Endothelial cell of umbilical vein (primary cell): ENCODE measurements at regions not wholly inside any gene's neighbourhood (a gene's known extent, or its start where the extent isn't known, plus 50 kb on each side); places are given as distances from the start of the nearest gene placed in this dataset.

Source experiments
- BruUV-seq: library from RNA; stranded (reverse); fragments of 400-500 nt; replicated peaks from 2 replicates; lab custom pipeline; 2021; lab: Mats Ljungman, UMichigan
- CTCF ChIA-PET: fragments of 300-600, 350-600 bp; sonication (Branson Sonifier 250); formaldehyde crosslinking; loops from one replicate; lab custom pipeline; 2021; ENCODE audit warnings: antibody characterized with exemption, inconsistent platforms; lab: Charles Lee
- POLR2A ChIA-PET: fragments of 300-600, 350-600 bp; sonication (Branson Sonifier 250); formaldehyde crosslinking; loops from one replicate; lab custom pipeline; 2021; ENCODE audit warnings: antibody characterized with exemption, inconsistent platforms; lab: Charles Lee
- DNase-seq: peaks from one replicate; pipeline ENCODE4 v3.0.0-alpha.2; 2011; ENCODE audit warnings: low read depth, low spot score
- FAIRE-seq: peaks from 2 replicates; lab custom pipeline; 2011; peaks lifted over from hg19 to GRCh38; lab: Jason Lieb, UNC
- H2AFZ ChIP-seq: 2 replicates; pipeline ENCODE4 v1.6.0; 2012; ENCODE audit warnings: low read depth, low read length, control low read depth, inconsistent platforms
- H3K27ac ChIP-seq: 2 replicates; pipeline ENCODE4 v1.5.1; 2011; ENCODE audit warnings: low read depth, mild to moderate bottlenecking, control low read depth, low read length, moderate library complexity; ENCODE audit not compliant: insufficient read depth
- H3K27me3 ChIP-seq, 2 experiments: 2 replicates each; pipeline versions ENCODE4 v1.6.0 to v1.6.1; 2011; ENCODE audit warnings: low read length in 2 of 2, mixed read lengths in 1 of 2; ENCODE audit not compliant: control insufficient read depth in 2 of 2, insufficient read depth in 2 of 2
- H3K36me3 ChIP-seq, 2 experiments: 2 replicates in 1 of 2; 3 replicates in 1 of 2; pipeline ENCODE4 v1.5.1; 2011; ENCODE audit warnings: low read length in 2 of 2, mild to moderate bottlenecking in 1 of 2, moderate library complexity in 1 of 2; ENCODE audit not compliant: control insufficient read depth in 2 of 2, insufficient read depth in 2 of 2; ENCODE audit errors: extremely low read depth in 1 of 2
- H3K4me1 ChIP-seq: 3 replicates; pipeline ENCODE4 v1.5.1; 2011; ENCODE audit warnings: mild to moderate bottlenecking, low read length; ENCODE audit not compliant: control insufficient read depth, insufficient read depth; ENCODE audit errors: extremely low read depth
- H3K4me2 ChIP-seq: 2 replicates; pipeline ENCODE4 v1.6.1; 2011; ENCODE audit warnings: low read length, control low read depth, mixed read lengths; ENCODE audit not compliant: insufficient read depth
- H3K4me3 ChIP-seq, 3 experiments: fragments of 200-600 bp in 1 of 3; sonication (generic), shearing (Covaris generic) in 1 of 3; replicated peaks in 1 of 3; 2 replicates each; pipeline ENCODE4 v1.5.1; 2011 to 2016; ENCODE audit warnings: control low read depth in 3 of 3, low read length in 3 of 3, mild to moderate bottlenecking in 2 of 3, inconsistent platforms in 1 of 3, low read depth in 1 of 3, moderate library complexity in 1 of 3; ENCODE audit not compliant: insufficient read depth in 1 of 3
- H3K79me2 ChIP-seq: 2 replicates; pipeline ENCODE4 v1.6.0; 2012; ENCODE audit warnings: low read length, inconsistent platforms; ENCODE audit not compliant: control insufficient read depth, insufficient read depth
- H3K9ac ChIP-seq: replicated peaks from 2 replicates; pipeline ENCODE3; 2011; ENCODE audit warnings: low read length, control low read depth; ENCODE audit not compliant: insufficient read depth; ENCODE audit errors: extremely low read depth
- H3K9me1 ChIP-seq: replicated peaks from 3 replicates; pipeline ENCODE4 v1.6.0; 2011; ENCODE audit warnings: mild to moderate bottlenecking, low read length; ENCODE audit not compliant: control insufficient read depth, insufficient read depth; ENCODE audit errors: extremely low read depth
- H3K9me3 ChIP-seq: replicated peaks from 2 replicates; pipeline ENCODE4 v1.5.1; 2012; ENCODE audit warnings: low read length, inconsistent platforms; ENCODE audit not compliant: control insufficient read depth, insufficient read depth
- H4K20me1 ChIP-seq: replicated peaks from 2 replicates; pipeline ENCODE3; 2011; ENCODE audit warnings: mild to moderate bottlenecking, low read length; ENCODE audit not compliant: control insufficient read depth, insufficient read depth; ENCODE audit errors: extremely low read depth
- CTCF ChIP-seq, 2 donors: IDR thresholded peaks; 1 replicate in 1 of 2; 2 replicates in 1 of 2; pipeline ENCODE4 v1.5.1; 2011; ENCODE audit warnings: low read length in 2 of 2, mild to moderate bottlenecking in 2 of 2, moderate library complexity in 2 of 2, control low read depth in 1 of 2, inconsistent platforms in 1 of 2, low read depth in 1 of 2; ENCODE audit not compliant: insufficient read depth in 1 of 2; ENCODE audit errors: extremely low read depth in 1 of 2
- FOS ChIP-seq: IDR thresholded peaks from 2 replicates; pipeline ENCODE4 v1.6.1; 2011; ENCODE audit warnings: mild to moderate bottlenecking, low read length, moderate library complexity, borderline replicate concordance; ENCODE audit not compliant: insufficient read depth
- GATA2 ChIP-seq: IDR thresholded peaks from 2 replicates; pipeline ENCODE4 v1.7.0; 2011; ENCODE audit warnings: low read depth, mild to moderate bottlenecking, moderate library complexity, mixed read lengths, low read length; ENCODE audit not compliant: insufficient read length, insufficient read depth
- JUN ChIP-seq: IDR thresholded peaks from 2 replicates; pipeline ENCODE4 v1.6.1; 2011; ENCODE audit warnings: borderline replicate concordance, low read depth; ENCODE audit not compliant: insufficient read length, insufficient read depth
- MYC ChIP-seq: IDR thresholded peaks from one replicate; pipeline ENCODE4 v1.6.1; 2011; ENCODE audit warnings: mild to moderate bottlenecking, low read depth, low read length
- POLR2A ChIP-seq: IDR thresholded peaks from 2 replicates; pipeline ENCODE4 v1.6.1; 2012; ENCODE audit warnings: low read depth, mild to moderate bottlenecking, control low read depth, low read length
- dilution Hi-C: fragments of 300-500 bp; cut with MboI; formaldehyde crosslinking; loops from one replicate; pipeline ENCODE4 v1.15.0; 2019; ENCODE audit warnings: low sequenced_read_pairs; ENCODE audit not compliant: extremely low pct_ligation_motif_present
- intact Hi-C: fragments of 100-400 bp; cut with micrococcal nuclease; formaldehyde crosslinking; loops from one replicate; pipeline ENCODE4 v1.10.0; 2022
- TF ChIP-seq, protein P1 (sequence below): IDR thresholded peaks from 2 replicates; pipeline ENCODE4 v1.6.1; 2011; ENCODE audit not compliant: insufficient read depth, insufficient read length

GRCh38 chr9:87813119-87813463, 69.6 kb upstream of the SPATA31E1 start:
- Histone ChIP-seq H3K9me3 (no peaks in the 10 kb centered on the region), H3K4me2 (no peak overlapping the region), H3K27me3 (peaks cover 0 to 5% of the 10 kb centered on the region in 2 experiments), H3K36me3 (no peaks in the 10 kb centered on the region), H3K4me1 (no peaks in the 10 kb centered on the region), H3K9me1 (no peaks in the 10 kb centered on the region), H3K4me3 (no peak overlapping the region), H4K20me1 (no peaks in the 10 kb centered on the region), H3K27ac (no peak overlapping the region), H3K9ac (no peak overlapping the region), H3K79me2 (no peaks in the 10 kb centered on the region), H2AFZ (no peak overlapping the region)
- no TSS peak for BruUV-seq
- FAIRE-seq: no peak
- intact Hi-C loops (loop anchor here (1.0 to 10.0 kb wide), 4 partner anchors 129 to 476 kb away; partner anchors contain the start of gene DAPK1), dilution Hi-C loops (no loop called here)
- ChIA-PET CTCF (interaction anchor here (0.7 to 3.9 kb wide), 17 partner anchors 8 to 1325 kb away, joined by 3 to 113 read pairs (median 6); partner anchors contain the start of gene CTSL), POLR2A (no interaction called here)
- DNase-seq: no peak
- TF ChIP-seq GATA2: no peak
- TF ChIP-seq JUN: no peak
- no peak for TF ChIP-seq FOS
- TF ChIP-seq, protein P1, sequence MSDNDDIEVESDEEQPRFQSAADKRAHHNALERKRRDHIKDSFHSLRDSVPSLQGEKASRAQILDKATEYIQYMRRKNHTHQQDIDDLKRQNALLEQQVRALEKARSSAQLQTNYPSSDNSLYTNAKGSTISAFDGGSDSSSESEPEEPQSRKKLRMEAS: no peak
- no peak for TF ChIP-seq MYC
- TF ChIP-seq POLR2A: no peak

DNA sequence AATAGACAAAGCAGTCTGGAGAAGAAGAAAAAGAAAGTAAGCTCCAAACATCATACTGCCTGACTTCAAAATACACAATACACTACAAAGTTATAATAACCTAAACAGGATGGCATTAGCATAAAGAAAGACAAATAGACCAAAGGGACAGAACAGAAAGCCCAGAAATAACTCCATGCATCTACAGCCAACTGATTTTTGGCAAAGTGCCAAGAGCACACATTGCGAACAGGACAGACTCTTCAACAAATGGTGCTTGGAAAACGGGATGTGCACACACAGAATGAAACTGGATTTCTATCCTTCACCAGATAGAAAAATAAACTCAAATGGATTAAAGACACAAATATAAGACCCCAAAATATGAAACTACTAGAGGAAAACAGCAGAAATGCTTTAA, 66.6 kb upstream of the SPATA31E1 start:
- intact Hi-C loops: loop anchor here (10.0 kb wide), 1 partner anchor 321 kb away; the partner anchor contains the start of gene DAPK1
- no peak overlapping the region for H3K27ac ChIP-seq
- CTCF ChIA-PET: interaction anchor here (1.7 kb wide), 1 partner anchor 132 kb away, joined by 5 read pairs; no protein-coding TSS in a partner anchor
- H3K36me3 ChIP-seq: no peaks in the 10 kb centered on the region
- no peak overlapping the region for H3K9ac ChIP-seq
- no peaks in the 10 kb centered on the region for H3K79me2 ChIP-seq
- H3K4me1 ChIP-seq: no peaks in the 10 kb centered on the region
- DNase-seq (peak; percentile 22), FAIRE-seq (no peak)
- no peaks in the 10 kb centered on the region for H4K20me1 ChIP-seq
- dilution Hi-C loops: no loop called here
- no peak overlapping the region for H3K4me2 ChIP-seq
- no peaks in the 10 kb centered on the region for H3K9me3 ChIP-seq
- H3K9me1 ChIP-seq: no peaks in the 10 kb centered on the region
- BruUV-seq: no TSS peak
- H3K27me3 ChIP-seq: no peaks in the 10 kb centered on the region
- POLR2A ChIA-PET: no interaction called here
- no peak overlapping the region for H2AFZ ChIP-seq
- no peak for TF ChIP-seq CTCF (IDR thresholded peaks at IDR 0.05; ENCODE audit: extremely low read depth in 1 of 2, insufficient read depth in 1 of 2, low read depth in 1 of 2, low read length in 2 of 2)
- no peak for TF ChIP-seq POLR2A
- TF ChIP-seq FOS: no peak
- H3K4me3 ChIP-seq: no peak overlapping the region
